NCI-H2107 treated with DMSO at 0.1 percent for 48 hours (cell line): ENCODE measurements at regions not wholly inside any gene's neighbourhood (a gene's known extent, or its start where the extent isn't known, plus 50 kb on each side); places are given as distances from the start of the nearest gene placed in this dataset.

Experiments used
- DNase-seq: peaks from one replicate; lab custom pipeline; 2025; ENCODE audit not compliant: unreplicated experiment; lab: John Stamatoyannopoulos, UW

DNA sequence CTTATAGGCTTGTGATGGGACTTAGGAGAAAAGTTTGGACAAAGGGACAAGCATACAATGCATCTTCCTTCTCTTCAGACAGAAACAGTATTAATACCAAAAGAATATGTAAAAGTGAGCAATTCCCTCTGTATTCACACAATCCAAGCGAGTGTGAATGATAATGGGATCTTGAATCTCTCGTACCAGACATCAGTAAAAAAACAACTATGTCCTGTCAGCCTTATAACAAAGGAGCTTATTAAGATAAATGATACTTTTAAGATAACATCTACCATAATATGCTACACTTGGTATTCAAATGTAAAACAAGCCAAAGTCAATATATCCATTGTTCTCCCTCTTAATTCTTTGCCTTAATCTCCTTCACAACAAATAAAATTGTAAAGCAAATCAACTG, 288.6 kb upstream of the CNTN6 start:
- DNase-seq: no peak

DNA sequence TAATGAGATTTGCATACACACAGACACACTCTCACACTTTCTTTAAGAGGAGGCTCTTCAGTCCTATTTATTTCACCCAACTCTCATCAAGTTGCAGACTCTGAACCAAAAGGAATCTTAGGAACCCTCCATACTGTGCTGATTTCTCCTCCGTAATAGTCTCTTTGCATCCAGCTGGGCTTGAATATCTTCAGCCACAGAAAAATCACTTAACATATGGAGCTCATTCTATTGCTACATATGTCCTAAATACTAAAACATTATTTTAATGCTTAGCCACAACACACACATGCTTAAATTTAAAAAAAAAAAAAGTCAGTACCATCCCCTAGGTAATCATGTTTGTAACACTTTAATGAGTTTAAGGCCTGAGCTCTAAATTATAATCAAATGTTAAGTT, 287.5 kb upstream of the CNTN6 start:
- DNase-seq: no peak

DNA sequence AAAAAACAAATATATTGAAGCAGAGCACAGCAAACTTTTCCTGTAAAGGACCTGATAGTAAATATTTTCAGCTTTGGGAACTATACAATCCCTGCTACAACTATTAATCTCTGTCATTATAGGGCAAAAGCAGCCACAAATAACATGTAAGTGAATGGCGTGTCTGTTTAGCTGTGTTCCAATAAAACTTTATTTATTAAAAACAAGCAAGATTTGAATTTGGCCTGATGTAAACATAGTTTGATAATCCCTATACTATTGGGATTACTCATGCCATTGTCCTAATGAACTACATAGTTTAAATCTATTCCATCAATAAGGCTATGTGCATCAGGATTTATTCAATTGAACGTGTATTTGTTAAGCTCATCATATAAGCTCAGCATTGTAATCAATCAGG, 286.8 kb upstream of the CNTN6 start:
- DNase-seq: no peak

DNA sequence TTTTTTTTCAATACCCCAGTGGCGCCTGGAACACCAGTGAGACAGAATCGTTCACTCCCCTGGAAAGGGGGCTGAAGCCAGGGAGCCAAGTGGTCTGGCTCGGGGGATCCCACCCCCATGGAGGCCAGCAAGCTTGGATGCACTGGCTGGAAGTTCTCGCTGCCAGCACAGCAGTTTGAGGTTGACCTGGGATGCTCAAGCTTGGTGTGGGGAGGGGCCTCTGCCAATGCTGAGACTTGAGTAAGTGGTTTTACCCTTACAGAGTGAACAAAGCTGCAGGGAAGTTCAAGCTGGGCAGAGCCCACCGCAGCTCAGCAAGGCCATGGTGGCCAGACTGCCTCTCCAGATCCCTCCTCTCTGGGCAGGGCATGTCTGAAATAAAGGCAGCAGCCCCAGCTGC, 276.2 kb upstream of the CNTN6 start:
- DNase-seq: no peak

DNA sequence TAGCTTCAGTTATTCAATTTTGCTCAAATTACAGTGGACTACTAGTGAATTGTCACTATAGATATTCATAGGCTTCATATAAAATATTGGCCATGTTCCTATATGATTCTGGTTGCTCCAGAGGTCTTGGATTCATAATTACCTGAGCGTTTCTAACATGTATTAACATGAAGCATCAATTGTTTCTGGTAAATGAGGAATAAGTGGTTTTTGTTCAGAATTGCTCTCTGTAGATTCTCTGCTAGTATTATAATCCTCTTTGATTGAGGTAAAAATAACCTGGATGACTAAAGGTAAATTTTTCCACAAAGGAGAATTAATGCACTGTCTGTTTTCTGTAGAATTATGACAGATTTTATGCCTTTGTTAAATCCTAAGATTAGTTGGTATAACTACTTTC, 258.1 kb upstream of the CNTN6 start:
- DNase-seq: no peak

DNA sequence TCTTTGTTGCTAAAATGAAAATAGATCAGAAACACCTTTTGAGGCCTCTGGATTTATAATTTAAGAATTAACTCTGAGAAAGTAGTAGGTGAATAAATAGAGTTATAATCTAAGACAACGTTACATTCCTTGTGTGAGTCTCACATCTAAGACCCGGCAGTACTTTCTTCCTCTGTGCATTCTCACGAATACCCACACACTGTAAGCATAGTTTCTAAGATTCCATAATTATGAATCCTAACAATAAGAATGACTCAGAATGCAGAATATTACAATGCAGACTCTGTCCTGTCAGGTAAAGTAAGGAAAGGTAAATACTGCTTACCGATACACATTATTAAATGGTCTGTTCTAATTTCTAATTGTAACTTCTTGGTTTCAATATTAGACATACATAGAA, 257.7 kb upstream of the CNTN6 start:
- no peak for DNase-seq

DNA sequence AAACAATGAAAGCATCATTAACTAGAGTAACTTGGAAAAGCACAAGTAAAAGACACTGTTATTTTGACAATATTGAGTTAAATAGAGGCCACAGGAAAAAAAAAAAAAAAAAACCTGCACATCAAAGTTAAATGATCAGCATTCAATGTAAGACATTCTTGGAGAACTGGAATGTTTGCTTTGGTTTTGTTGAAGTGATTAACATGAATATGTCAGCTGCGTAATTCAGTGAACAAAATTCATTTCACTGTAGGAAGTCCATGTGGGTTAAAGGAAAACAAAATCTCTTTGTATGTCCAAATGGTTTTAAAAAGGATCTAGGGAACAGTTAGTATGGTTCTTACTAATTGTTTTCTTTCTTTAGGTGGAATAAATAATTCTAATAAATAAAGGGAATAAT, 252.8 kb upstream of the CNTN6 start:
- DNase-seq: no peak

DNA sequence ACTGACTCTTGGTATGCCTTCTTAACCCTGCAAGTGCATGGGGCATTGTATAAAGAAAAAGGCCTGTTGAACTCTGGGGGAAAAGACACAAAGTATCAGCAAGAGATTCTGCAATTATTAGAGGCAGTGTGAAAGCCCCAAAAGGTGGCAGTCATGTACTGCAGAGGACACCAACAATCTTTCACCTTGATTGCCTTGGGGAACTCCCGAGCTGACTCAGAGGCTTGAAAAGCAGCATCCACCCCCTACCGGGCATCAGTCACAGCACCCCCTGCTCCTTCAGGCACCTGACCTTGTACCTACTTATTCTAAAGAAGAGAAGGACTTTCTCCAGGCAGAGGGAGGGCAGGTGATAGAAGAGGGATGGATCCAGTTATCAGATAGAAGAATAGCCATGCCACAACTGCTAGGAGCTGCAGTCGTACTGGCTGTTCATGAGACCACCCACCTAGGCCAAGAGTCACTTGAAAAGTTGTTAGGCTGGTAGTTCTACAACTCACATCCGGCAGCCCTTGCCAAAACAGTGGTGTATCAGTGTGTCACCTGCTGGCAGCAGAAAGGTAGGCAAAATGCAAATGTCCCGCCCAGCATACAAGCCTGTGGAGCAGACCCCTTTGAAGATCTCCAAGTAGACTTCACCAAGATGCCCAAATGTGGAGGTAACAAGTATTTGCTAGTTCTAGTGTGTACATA, 241.6 kb upstream of the CNTN6 start:
- DNase-seq: no peak

DNA sequence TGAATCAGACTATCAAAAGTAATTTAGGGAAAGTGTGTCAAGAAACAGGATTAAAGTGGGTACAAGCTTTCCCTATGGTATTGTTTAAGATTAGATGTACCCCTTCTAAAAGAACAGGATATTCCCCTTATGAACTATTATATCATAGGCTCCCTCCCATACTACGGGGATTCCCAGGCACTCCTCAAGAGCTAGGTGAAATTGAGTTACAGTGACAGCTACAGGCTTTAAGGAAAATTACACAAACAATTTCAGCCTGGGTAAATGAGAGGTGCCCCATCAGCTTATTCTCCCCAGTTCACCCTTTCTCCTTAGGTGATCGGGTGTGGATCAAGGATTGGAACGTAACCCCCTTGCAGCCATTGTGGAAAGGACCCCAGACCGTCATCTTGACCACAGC, 240.8 kb upstream of the CNTN6 start:
- DNase-seq: no peak

DNA sequence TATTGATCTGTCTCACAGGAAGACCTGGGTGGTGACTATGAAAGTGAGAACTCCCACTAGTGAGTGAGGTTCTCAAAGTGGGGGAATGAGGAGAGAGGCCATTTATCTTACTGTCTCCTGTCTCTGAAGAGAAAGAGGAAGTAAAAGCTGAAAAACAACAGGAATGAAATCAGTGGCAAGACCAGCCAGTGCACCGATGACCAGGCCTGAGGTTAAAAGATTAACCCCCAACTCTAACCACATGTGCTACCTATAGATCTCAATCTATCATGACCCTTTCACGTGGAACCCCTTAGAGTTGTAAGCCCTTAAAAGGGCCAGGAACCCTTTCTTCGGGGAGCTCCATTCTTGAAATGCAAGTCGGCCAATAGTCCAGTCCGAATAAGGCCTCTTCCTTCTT, 239.3 kb upstream of the CNTN6 start:
- DNase-seq: no peak

DNA sequence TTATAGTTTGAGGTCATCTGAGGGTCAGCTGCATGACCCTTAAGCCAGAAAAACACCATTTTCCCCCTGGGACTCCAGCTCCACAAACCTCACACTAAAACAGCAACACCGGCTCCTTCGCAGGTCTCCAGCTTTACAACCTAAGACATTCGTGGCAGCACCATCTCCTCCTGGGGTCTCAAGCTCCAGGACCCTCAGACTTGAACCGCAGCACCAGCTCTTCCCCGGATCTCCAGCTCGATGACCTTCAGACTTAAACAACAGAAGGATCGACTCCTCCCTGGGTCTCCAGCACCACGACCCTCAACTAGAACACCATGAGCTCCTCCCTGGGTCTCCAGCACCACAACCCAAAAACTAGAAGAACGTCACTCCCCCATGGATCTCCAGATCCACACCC, 233.7 kb upstream of the CNTN6 start:
- no peak for DNase-seq

DNA sequence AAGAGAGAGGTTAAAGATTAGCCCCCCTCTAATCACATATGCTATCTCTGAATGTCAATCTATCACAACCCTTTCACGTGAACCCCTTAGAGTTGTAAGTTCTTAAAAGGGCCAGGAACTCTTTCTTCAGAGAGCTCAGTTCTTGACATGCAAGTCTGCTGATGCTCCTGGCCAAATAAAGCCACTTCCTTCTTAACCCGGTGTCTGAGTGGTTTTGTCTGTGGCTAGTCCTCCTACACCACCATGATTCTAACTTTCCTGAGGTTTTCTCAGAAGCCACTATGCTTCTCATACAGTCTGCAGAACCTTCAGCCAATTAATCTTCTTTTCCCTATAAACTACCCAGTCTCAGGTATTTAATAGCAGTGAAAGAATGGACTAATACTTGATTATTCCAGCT, 231.1 kb upstream of the CNTN6 start:
- DNase-seq: no peak

DNA sequence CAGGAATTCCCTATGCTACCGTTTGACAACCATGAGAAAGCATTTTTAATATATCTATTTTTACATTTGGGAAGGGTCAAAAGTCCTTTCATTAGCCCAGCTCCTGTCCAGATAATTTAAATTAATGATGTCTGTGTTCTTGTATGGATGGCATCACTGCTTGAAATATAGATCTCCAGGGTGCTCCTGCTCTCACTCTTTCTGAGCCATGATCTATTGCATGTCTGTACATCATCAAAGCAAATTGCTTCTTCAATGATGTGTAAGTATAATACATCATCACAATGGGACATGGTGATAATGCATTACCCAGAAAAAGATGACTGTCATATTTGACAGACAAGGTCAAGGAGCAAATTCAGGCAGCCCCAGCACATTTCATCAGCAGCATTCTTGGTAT, 223.6 kb upstream of the CNTN6 start:
- DNase-seq: no peak

DNA sequence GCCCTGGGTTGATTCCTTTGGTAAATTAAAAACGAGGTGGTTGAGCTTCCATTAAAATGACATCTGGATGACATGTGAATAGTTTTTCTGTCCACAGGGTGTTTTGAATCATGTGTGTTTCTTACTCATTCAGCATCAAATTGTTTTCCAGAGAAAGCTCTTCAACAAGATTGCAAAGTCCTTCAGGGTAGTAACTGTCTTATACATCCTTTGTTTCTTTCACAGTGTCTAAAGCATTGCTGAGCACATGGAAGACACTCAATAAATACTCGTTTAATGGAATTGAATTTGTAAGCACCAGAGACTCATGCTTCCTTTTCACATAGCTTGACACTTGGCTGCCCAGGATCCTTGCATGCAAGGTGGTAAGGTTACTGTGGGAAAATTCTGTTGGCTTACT, 223.1 kb upstream of the CNTN6 start:
- no peak for DNase-seq

DNA sequence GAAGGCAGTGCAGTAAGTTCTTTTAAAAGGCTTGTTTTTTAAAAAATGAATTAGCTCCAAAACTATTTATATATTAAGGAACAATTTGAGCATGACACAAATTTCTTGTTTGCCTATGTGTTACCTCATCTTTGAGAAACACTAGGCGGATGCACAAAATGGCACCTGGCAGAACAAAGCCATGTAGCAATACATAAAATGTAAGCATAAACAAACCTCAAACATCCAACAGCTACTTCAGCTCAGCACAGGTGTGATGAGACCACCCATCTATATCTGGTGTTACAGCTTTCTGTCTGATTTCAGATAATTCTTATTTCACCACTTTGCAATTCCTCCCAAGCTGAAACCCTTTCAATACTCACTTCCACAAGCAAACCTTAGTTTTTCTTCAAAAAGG, 221.2 kb upstream of the CNTN6 start:
- no peak for DNase-seq

DNA sequence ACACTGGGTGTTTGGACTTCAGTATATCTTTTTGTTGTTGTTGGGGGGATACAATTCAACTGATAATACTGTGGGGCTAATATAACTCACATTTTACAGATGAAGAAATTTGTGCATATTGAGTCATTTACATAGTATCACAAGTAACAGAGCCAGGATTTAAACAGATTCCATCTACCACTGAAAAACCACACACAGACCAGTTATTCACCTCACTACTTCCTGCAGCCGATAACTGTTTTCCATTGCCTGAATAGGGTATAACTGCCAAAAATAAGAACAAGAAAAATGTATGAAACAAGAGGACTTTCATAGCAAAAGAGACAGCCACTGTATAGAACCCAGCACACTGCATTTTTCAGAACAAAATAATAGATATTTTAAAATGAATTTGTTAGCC, 215.8 kb upstream of the CNTN6 start:
- DNase-seq: no peak

DNA sequence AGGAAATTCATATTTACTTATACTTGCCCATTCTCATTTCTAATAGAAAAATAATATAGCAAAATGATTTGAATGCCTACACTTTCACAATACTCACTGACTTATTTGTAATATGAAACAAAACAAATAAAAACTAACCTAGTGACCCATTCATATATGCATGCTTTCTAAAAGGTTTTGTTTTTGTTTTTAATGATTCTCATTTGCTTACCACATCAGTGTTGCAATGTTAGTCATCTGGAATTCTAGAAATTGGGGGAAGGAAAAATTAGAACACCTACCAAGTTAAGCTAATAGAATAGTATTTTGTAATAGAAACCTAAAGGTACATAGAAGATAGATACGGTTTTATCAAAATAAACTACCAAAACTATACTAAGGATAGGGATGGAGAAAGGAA, 214.1 kb upstream of the CNTN6 start:
- DNase-seq: no peak

DNA sequence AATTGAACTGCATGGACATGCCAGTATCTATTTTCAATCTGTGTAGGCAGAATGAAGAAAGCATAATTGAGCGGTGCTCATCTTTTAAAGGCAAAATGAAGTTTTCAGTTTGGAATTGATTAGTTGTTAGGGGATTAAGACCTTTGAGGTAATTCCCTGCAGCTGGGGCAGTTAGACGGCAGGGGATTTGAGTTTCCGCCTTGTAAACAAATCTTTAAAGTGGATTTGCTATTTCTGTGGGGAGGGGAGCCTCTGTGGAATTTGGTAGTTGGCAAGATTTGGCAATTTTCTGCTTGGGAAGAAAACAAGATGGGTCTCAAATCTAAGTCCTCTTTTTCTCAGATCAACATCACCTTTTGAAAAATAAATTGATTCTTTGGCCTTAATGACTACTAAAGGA, 212.5 kb upstream of the CNTN6 start:
- DNase-seq: no peak

DNA sequence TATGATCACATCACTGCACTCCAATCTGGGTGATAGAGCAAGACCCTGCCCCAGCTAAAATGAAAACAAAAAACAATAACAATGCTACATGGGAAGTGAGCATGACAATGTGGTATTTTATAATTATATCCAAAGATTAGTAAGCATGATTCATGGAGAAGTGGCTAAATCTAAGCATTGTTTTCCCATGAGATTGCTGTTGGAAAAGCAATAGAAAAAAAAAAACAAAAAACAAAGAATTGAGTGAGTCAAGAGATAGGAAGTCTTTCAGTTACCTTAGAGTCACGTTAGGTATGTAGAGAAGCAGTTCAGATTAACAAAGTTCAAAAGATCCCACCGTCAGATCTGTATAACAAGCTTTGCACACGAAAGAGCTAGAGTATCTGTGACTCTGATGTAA, 210.3 kb upstream of the CNTN6 start:
- no peak for DNase-seq

DNA sequence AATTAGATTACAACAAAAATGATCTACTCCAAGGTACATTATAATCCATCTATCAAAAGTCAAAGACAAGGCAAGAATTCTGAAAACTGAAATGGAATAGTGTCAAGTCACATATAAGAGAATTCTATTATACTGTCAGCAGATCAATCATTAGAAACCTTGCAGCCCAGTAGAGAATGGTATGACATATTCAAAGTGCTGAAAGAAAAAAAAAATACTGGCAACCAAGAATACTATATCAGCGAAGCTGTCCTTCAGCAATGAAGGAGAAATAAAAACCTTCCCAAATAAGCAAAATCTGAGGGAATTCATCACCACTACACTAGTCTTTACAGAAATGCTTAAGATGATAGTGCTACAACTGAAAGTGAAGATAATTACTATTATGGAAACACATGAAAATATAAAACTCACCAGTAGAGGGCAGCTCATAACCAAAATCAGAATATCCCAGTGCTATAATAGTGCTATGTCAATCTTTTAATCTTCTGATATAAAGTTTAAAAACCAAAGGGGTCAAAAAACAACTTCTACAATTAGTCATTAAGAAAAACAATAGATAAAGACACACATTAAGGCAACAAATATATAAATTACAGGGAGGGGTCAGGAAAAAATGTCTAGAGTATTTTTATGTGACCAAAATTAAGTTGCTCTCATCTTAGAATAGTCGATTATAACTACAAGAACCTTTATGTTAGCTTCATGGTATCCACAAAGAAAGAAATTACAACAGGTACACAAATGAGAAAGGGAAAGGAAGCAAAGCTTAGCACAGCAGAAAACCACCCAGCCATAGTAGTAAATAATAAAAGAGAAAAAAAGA, 190.7 kb upstream of the CNTN6 start:
- DNase-seq: no peak

DNA sequence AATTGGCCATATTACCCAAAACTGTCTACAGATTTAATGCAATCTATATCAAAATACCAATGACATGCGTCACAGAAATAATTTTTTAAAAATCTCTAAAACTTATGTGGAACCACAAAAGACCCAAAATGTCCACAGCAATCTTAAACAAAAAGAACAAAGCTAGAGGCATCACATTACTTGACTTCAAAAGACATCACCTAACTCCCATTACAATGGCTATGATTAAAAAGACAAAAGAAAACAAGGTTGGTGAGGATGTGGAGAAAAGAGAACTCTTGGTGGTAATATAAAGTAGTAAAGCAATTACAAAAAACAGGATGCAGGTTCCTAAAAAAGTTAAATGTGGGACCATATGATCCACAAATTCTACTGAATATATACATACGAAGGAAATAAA, 187.6 kb upstream of the CNTN6 start:
- no peak for DNase-seq

DNA sequence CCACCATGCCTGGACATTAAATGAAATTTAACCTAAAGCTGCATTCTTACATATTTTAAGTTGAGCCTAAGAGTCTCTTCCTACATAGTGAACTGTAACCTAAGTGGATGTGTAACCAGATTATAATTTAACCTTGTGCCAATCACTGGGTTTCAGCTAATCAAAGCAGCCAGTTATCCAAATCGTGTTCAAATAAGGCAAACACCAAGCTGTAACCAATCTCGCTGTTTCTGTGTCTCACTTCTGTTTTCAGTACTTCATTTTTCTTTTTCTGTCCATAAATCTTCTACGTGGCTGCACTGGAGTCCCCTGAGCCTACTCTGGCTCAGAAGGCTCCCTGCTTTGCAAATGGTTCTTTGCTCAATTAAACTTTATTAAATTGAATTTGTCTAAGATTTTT, 186.1 kb upstream of the CNTN6 start:
- DNase-seq: no peak

DNA sequence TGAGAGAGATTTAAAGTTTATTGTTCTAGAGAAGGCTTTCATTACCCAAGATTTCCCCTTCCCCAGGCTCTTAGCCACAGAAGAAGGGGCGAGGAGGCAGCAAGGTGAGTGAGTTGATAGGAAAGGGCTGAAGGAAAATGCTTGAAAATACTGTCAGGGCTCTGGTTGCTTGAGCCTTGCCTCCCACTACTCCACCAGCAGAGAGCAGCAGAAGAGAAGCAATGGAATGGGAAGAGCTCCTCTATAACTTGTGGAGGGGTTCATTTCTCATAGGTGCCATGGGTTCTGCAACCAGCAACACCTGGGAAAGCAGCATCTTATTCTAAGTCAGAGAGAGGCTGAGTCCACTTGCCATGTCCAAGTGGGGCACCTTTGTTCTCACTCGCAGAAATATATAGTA, 184.0 kb upstream of the CNTN6 start:
- DNase-seq: no peak
